HG03280 (cell line): ENCODE measurements at regions not wholly inside any gene's neighbourhood (a gene's known extent, or its start where the extent isn't known, plus 50 kb on each side); places are given as distances from the start of the nearest gene placed in this dataset.

Source experiments
- ATAC-seq: cut with Tn5 transposase; IDR thresholded peaks from one replicate; pipeline ENCODE4 v1.9.1; 2021; ENCODE audit warnings: mild to moderate bottlenecking, moderate library complexity; ENCODE audit not compliant: unreplicated experiment

DNA sequence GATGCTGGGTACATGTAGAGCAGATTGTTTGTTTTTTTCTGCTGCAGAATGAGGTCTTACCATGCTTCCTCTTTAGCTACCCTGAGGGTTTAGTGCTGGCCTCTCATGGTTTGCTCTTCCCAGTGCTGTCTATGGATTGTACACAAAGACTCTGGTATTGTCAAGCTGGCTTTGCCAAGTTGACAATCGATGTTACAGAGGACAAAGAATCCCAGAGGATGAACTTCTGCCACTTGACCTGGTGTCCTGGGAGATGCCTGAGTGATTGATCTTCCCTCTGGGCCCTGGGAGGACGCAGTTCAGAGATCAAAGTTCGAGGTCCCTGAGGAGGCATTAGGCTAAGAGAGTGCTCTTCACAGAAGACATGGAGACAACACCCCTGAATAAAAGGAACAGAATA, 865.4 kb downstream of the CCSER2 start:
- no peak for ATAC-seq

DNA sequence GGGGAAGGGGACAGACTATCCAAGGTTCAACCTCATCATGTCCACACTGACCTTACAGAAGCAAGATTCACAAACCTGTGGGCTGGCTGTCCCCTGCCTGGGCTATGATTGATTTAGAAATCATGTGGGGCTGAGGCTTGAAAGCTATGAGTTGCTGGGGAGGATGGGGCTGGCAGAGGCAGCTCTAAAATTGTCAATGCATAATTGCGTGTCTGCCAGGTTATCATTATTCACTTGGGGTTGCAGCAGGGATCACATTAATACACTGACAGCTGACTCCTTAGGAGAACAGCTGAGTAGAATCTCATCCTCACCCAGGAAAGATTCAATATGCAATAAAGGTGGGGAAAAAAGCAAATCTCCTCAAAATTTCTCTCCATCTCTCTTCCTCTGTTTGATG, 866.3 kb downstream of the CCSER2 start:
- ATAC-seq, result no peak

DNA sequence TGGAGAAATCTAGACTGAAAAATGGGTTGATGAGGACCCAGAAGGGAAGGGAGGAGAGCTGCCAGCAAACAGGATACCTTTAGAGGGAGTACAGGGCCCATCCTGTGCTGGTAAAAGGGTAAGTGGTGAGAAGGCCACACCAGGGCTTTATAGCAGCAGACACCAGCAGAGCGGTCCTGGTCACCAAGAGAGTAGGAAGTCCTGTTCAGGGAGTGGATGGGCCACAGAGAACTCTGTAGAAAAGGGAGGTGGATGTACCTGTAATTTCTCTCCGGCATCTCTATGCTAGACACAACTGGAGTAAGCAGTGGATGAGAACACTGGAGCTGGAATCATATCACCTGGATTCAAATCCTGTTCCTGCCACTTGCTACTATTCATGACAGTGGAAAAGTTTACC, 867.2 kb downstream of the CCSER2 start:
- ATAC-seq, result no peak

DNA sequence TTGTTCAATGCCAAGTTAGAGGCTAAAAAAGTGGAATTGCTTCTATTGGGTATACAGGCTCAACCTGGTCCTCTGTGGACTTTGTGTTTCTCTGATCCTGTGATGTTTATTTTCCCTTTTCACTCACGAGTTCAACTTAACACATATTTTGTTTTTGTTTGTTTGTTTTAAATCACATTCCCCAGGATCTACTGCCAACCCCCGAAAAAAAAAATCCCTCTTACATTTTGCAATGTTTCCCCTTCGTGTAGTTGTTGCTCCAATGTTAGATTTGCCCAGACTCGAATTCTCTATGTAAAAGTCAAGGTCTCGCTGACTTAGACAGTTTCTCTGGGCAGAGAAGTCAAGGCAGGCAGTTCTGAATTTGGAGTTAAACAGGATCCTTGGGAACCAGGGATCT, 876.4 kb downstream of the CCSER2 start:
- ATAC-seq, result no peak

DNA sequence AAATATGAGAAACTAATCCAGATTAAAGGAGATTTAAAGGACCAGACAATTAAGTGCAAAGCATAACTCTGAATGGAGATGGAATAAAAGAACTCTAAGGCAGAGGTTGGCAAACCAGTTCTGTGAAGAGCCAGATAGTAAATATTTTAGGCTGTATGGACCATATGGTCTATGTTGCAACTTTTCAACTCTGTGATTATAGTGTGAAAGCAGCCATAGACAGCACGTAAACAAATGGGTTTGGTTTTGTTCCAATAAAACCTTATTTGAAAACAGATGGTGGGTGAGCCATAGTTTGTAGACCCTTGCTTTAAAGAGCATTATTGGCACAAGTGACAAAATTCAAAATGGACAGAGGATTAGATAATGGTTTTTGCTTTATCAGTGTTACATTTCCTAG, 884.1 kb downstream of the CCSER2 start:
- ATAC-seq, result no peak

DNA sequence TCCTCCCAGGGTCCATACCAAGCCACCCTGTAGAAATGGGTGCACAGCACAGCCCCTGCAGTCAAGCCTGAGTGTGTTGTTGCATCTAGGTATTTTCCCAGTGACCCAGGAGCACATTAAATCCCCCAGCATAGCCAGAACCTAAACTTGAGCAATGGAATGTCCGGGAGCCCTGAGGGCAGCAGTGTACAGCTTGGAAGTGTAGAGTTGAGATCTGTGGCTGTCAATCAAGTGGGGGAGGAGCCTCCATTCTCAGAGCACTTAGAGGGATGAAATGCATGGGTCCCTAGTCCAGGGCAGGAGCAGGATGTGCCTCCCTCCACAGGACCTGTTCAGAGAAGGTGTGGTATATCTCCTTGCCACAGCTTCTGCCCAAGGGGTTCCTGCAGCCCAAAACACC, 885.1 kb downstream of the CCSER2 start:
- no peak for ATAC-seq

DNA sequence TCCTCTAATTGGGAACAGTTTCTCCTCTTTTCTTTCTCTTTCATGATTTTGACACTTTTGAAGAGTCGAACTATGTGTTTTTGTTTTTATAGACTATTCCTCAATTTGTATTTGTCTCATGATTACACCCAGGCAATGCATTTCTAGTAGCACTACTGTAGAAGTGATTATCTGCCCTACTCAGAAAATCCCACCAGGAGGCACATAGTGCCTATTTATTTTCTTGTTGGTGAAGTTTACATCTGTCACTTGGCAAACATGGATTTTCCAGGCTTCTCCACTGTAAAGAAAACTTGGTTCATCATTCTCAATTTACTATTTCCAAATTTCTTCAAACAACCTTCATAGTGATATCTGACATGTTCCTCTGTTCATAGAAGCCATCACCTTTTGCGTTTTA, 893.9 kb downstream of the CCSER2 start:
- ATAC-seq, result no peak

DNA sequence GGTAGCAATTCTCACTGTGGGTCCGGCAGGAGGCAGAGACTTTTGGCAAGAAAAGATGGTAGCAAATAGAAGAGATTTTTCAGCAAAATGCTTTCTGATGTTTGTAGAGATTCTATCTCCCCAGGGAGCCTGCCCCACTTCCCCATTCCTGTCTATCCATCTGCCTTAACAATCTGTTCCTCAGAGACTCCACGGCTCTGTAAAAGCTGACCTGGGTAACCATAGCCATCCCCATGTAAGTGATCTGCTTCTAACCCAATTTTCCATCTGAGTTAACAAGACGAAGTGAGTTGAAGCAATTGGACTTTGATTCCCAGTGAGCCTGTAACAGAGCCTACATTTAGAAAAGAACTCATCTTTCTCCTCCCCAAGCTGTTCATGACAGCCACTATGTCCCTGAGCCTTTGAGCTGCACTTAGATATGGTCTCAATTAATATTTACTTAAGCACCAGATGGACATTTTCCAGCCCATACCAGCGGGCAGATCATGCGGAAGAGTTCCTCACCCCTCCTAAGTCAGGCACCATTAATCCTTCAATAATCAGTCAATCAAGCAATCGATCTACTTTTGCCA, 896.1 kb downstream of the CCSER2 start:
- no peak for ATAC-seq

DNA sequence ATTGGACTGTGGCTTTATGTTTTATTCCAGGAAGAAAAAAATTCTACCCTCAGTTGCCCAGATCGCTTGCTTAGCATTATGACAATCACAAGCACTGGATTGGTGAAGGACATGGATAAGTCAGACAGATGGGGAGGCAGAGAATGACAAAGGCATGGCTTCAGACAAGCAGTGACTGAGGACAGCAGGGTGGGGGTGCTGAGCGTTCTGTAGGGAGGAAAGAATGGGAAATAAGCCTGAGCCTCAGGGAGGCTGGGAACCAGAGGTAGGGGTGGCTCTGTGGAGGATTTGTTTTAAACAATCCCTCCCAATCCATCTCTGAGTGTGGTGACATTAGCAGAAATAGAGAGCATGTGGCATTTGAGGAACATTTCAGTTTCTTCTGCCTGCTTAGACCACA, 896.9 kb downstream of the CCSER2 start:
- no peak for ATAC-seq

DNA sequence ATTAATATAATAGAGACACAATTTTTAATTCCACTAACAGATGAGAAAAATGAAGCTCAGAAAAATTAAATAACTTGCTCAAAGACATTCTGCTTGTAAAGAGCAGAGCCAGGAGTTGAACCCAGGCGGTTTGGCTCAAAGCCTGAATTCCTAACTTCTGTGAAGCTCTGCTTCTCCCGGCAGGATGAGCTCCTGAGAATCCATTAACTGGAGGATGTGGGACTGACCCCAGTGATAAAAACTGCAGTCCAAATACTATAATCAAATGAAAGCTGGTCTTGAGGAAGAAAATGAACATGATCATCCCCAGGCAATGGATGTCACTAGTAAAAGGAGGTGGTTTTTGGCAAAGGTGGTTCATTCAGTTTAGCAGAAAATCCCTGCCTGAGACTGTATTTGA, 898.2 kb downstream of the CCSER2 start:
- ATAC-seq, result no peak

DNA sequence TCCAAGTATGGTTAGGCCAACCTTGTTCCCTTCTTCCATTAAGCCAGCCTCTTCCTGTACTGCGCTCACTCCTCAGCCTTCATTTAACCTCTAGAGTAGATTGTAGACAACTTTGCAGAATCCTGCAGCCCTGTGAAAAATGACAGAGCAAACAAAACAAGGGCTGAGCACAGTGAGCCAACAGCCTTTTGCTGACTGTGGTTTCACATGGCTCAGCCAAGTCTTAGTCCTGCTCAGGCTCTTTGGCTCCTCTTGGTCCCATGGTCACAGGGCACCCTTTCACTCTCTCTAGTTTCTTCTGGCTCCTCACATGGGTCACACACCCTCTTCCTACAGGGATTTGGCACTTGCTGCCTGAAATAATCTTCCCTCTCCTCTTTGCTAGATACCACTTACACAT, 900.3 kb downstream of the CCSER2 start:
- no peak for ATAC-seq

DNA sequence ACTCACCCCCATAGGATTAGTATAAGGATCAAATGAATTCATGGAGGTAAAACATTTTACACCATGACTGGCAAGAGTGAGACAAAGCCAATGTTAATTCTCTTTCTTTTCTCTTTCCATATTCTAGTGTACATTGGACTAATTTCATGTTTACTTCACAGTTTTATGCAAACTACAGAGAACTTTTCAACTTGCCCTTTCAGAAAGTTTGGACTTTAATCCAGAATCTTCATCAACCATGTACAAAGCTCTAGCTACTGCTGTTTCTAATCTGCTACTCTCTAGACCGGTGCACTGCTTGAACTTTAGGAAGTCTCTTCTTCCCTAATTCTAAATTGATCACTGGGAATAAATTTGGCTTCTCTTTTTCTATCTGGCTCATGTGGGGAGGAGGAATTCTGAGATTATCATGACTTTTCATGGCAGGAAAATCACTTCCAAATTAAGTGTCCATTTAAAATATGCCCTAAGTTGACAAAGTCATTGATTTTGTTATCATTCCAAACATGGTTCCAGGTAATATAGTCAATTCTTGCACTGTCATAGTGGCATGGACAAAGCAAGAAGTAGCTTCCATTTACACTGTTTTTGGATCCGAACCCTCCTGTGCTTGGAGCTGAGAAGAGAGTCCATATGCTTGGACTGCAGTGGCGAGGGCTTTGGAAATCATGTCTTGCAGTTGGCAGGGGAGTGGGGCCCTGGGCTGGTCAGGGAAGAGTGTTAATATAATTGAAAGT, 903.3 kb downstream of the CCSER2 start:
- no peak for ATAC-seq

DNA sequence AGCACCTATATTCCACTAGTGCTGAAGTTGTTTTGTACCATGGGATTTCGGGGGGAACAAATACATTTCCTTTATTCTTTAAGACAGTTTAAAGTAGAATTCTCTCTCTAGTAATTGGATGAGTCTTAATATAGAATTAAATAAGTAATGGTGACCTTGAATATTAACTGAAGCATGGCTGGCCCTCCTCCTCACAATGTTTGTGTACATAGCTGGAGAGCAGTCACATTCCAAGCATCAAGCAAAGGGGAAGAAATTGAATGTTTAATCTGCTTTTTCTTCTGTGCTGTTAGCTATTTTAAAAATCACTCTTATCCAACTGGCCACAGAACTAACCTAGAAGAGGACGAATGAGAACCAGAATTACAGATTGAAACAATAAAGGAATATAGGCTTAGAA, 906.9 kb downstream of the CCSER2 start:
- no peak for ATAC-seq

DNA sequence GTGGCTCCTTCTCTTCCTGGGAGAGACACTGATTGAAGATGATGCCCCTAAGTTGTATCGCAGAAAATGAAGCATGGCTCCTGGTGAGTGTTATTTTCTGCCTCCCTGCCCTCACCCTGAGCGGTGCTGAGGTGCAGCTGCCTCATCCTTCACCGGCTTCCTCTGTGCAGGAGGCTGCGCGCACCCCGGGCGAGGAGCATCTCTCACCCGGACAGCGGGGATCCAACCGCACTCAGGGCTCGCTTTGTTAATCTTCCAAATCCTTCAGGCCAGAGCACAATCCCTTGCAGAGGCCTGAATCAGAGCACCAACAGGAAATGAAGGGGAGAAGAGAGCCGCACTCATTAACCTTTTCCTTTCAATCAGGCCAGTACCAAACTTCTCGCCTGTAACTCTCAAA, 910.3 kb downstream of the CCSER2 start:
- no peak for ATAC-seq

DNA sequence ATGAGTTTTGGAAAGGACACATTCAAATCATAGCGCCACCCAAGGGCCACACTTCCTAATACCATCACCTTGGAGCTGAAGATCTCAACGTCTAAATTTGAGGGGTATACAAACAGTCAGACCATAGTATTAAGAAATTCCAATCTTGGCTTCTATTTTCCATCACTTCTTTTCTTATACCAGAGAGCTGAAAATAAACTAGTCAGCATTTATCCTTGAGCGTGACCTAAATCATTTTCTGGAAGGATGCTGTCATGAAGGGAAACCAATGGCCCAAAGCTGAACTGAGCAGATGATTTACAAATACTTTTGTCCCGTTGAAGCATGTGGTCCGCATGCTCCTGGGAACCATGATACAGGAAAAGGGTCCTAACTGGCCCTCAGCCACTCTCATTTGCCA, 921.9 kb downstream of the CCSER2 start:
- ATAC-seq, result no peak

DNA sequence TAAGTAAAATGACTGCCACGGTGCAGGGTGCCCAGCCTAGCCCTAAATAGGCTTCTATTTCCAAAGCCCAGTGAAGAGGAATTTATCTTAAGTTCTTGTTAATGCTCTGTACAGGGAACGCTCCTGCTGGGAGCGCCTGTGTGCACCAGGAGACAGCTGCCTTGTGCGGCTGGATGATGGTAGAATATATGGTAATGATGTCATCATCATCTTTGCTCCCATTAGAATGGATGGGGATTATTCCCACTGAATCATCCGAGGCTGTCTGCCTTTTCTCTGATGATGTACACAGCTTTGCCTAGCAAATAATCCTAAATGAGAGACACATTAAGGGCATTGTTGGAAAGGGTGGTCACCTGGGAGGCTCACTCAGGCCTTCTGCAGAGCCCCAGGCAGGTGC, 928.1 kb downstream of the CCSER2 start:
- ATAC-seq, result no peak

DNA sequence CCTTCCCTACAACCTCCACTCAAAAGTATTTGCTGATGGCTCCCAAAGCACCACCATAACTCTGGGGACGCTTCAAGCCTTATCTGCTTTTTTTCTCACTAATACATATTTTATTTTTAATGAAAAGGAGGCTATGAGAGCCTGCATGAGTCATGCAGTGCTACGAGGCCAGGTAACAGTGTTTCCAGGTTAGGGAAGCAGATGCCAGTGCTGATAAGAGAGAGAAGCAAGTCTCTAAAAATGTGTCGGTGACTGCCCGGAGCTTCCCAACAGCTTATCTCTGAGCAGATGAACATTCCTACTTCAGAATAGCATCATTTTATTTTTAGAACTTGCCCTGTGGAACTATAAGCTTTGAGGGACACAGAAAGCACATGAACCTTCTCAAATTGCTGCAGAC, 931.5 kb downstream of the CCSER2 start:
- no peak for ATAC-seq

DNA sequence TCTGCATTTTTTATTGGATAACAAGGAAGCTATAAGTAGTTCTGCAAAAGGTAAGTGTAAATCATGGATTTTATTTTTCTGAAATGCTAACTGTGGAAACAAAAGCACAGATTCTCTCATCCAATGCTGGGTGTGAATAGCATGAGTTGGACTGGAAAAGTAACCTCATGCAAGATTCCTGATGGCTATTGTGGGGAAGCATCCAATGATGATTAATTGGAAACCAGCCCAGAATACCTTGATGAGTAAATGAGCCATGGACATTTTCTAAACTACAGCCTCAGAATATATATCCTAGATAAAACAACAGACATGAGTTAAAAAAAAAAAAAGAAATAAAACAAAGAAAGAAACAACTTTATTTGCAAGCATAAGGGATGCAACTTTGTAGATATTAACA, 934.6 kb downstream of the CCSER2 start:
- ATAC-seq, result no peak

DNA sequence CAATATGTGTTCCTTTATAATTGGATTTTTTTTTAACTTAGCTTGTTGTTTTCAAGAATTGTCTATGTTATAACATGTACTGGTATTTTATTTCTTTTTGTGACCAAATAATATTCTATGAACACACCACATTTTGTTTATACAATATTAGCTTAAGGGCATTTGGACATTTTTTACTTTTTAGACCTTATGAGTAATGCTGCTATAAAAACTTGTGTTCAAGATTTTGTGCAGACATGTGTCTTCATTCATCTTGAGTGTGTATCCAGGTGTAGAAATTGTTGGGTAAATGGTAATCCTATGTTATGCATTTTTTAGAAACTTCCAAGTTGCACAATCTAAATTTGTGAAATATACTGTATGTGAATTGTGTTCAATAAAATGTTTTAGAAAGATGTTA, 936.7 kb downstream of the CCSER2 start:
- ATAC-seq, result no peak

DNA sequence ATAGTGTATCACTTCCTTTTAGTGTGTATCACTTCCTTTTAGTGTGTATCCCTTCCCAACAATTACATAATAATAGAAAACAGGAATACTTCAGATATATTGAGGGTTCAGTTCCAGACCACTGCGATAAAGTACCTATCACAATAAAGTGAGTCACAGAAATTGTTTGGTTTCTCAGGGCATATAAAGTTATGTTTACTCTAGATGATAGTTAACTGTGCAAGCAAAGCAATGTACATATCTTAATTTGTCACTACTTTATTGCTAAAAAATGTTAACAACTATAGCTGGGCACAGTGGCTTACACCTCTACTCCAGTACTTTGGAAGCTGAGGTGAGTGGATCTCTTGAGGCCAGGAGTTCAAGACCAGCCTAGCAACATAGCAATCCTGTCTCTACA, 938.4 kb downstream of the CCSER2 start:
- ATAC-seq, result no peak

DNA sequence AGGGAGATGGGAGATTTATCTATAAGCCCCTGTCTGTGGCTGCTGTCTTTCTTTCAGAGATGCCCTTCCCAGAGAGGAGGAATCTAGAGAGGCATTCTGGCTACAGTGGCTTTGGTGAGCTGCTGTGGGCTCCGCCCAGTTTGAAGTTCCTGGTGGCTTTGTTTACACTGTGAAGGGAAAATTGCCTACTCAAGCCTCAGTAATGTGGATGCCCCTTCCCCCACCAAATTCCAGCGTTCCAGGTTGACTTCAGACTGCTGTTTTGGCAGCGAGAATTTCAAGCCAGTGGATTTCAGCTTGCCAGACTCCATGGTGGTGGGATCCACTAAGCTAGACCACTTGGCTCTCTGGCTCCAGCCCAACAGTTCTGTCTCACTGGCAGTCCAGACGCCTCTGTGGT, 951.6 kb downstream of the CCSER2 start:
- no peak for ATAC-seq

DNA sequence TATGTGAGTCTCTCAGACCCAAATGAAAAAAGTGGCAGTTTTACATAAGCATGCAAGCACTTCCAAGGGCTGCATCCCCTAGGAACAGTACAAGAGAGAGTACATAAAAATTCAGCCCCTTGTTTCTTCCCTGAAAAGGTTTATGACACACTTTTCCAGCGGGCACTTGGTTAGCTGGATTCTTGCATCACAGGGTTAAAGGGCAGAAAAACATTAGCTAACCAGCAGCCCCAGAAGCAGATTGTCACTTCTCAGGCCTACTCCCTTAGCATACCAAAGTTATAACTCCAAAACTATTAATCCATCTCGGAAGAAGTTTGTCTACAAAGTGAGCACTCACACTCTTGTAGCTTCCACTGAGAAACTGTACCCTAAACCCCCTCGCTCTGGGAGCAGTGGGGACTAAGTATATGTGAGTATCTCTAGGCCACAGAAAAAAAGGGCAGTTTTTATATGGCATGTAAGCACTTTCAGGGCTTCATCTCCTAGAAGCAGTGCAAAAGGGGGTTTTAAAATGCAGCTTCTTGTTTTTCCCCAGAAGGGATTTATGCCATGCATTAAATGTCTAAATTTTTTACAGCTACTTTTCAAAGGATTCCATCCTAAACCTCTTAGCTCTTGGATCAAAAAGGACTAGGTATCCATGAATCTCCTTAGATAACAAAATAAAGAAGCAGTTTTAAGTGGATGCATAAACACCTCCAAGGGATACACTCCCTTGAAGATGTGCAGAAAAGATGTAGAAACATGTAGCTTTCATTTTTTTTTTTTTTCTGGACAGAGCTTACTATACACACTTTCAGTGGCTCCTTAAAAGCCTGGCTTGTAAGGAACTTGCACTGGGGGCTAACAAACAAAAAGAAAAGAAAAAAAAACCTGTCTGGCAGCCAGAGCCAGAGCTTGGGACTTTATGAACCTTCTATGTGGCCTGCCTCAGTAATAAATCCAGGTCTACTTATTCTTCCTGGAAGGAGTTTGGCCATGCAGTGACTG, 956.7 kb downstream of the CCSER2 start:
- ATAC-seq, result no peak
